ENCODE measurements at regions not wholly inside any gene's neighbourhood (a gene's known extent, or its start where the extent isn't known, plus 50 kb on each side); places are given as distances from the start of the nearest gene placed in this dataset.

DNA sequence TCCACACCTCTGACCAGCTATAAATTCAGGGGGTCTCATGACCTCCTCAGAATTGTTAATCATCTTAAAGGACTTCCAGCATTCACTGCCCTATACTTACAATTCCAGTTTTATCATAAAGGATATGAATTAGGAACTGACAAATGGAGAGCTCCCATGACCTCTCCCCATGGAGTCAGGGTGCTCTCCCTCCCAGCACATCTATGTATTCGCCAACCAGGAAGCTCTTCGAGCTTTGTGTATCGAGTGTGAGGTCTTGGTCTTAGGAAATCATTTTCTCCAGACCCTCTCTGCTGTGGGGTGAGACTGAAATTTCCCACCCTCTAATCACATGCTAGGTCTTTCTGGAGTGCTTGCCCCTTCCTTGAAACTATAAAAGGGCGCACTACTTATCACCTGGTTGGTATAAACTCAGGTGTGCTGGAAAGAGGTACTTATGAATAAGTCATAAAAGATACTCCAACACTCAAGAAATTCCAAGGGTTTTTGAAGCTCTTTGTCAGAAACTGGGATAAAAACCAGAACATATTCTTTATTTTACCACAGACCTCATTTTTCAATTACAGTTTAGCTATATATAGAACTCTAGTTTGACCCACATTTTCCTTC is 238.4 kb upstream of the OPRM1 start:
- no peak overlapping the region for H2BK15ac ChIP-seq (ENCODE audit: low read depth, low read length)
- H2AK5ac ChIP-seq (ENCODE audit: low read depth, low read length), result no peak overlapping the region
- no peak overlapping the region for H3K4ac ChIP-seq (ENCODE audit: low read depth, low read length)
- no peak overlapping the region for H3K23ac ChIP-seq (ENCODE audit: low read depth, low read length)
- no peak overlapping the region for H2BK20ac ChIP-seq (ENCODE audit: low read depth, low read length)
- H3K27me3 ChIP-seq (ENCODE audit: control insufficient read depth, insufficient read depth, low read length), result no peaks in the 10 kb centered on the region
- dilution Hi-C loops (cut with HindIII; ENCODE audit: low sequenced_read_pairs, unreplicated experiment), result no loop called here
- H3K79me1 ChIP-seq (ENCODE audit: low read depth in 1 of 2, low read length in 2 of 2), result no peaks in the 10 kb centered on the region
- H4K5ac ChIP-seq (ENCODE audit: low read depth, low read length), result no peak overlapping the region
- POLR2A ChIA-PET (ENCODE audit: unreplicated experiment), result no interaction called here
- no peak overlapping the region for H3K18ac ChIP-seq (ENCODE audit: low read depth, low read length)
- no peak overlapping the region for H3K56ac ChIP-seq (ENCODE audit: extremely low read depth, insufficient read depth, low read length)
- no TSS peak for BruUV-seq (replicated peaks)
- no peaks in the 10 kb centered on the region for H3K4me1 ChIP-seq (ENCODE audit: control insufficient read depth, insufficient read depth, low read length)
- CTCF ChIA-PET, result interaction anchor here (0.6 kb wide), 1 partner anchor 16 kb away, joined by 3 read pairs; no protein-coding TSS in a partner anchor
- TF ChIP-seq SMC3 (IDR thresholded peaks at IDR 0.05; ENCODE audit: low read depth, low read length), result no peak
- TF ChIP-seq, protein P1, sequence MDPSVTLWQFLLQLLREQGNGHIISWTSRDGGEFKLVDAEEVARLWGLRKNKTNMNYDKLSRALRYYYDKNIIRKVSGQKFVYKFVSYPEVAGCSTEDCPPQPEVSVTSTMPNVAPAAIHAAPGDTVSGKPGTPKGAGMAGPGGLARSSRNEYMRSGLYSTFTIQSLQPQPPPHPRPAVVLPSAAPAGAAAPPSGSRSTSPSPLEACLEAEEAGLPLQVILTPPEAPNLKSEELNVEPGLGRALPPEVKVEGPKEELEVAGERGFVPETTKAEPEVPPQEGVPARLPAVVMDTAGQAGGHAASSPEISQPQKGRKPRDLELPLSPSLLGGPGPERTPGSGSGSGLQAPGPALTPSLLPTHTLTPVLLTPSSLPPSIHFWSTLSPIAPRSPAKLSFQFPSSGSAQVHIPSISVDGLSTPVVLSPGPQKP (IDR thresholded peaks at IDR 0.05; ENCODE audit: borderline replicate concordance, low read depth, low read length), result no peak
- no peak for TF ChIP-seq BHLHE40 (IDR thresholded peaks at IDR 0.05; ENCODE audit: low read depth, low read length)
- TF ChIP-seq NFE2L2 (IDR thresholded peaks at IDR 0.05; ENCODE audit: low read depth, low read length), result no peak
- TF ChIP-seq MAZ (IDR thresholded peaks at IDR 0.05; ENCODE audit: borderline replicate concordance, low read depth, low read length), result no peak
- TF ChIP-seq FOS (IDR thresholded peaks at IDR 0.05; ENCODE audit: low read depth, low read length), result no peak
- no peak for TF ChIP-seq RFX5 (IDR thresholded peaks at IDR 0.05; ENCODE audit: low read depth, low read length)
- TF ChIP-seq RAD21 (IDR thresholded peaks at IDR 0.05; ENCODE audit: low read length), result no peak
- TF ChIP-seq CEBPB (IDR thresholded peaks at IDR 0.05; ENCODE audit: low read depth, low read length), result no peak
- TF ChIP-seq, protein P2, sequence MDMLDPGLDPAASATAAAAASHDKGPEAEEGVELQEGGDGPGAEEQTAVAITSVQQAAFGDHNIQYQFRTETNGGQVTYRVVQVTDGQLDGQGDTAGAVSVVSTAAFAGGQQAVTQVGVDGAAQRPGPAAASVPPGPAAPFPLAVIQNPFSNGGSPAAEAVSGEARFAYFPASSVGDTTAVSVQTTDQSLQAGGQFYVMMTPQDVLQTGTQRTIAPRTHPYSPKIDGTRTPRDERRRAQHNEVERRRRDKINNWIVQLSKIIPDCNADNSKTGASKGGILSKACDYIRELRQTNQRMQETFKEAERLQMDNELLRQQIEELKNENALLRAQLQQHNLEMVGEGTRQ (IDR thresholded peaks at IDR 0.05; ENCODE audit: low read depth, low read length), result no peak
- TF ChIP-seq, protein P3, sequence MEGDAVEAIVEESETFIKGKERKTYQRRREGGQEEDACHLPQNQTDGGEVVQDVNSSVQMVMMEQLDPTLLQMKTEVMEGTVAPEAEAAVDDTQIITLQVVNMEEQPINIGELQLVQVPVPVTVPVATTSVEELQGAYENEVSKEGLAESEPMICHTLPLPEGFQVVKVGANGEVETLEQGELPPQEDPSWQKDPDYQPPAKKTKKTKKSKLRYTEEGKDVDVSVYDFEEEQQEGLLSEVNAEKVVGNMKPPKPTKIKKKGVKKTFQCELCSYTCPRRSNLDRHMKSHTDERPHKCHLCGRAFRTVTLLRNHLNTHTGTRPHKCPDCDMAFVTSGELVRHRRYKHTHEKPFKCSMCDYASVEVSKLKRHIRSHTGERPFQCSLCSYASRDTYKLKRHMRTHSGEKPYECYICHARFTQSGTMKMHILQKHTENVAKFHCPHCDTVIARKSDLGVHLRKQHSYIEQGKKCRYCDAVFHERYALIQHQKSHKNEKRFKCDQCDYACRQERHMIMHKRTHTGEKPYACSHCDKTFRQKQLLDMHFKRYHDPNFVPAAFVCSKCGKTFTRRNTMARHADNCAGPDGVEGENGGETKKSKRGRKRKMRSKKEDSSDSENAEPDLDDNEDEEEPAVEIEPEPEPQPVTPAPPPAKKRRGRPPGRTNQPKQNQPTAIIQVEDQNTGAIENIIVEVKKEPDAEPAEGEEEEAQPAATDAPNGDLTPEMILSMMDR (conservative IDR thresholded peaks at IDR 0.05; ENCODE audit: low read depth, low read length), result no peak
- TF ChIP-seq RCOR1 (IDR thresholded peaks at IDR 0.05; ENCODE audit: insufficient replicate concordance, low read length), result no peak
- no peak for TF ChIP-seq MAFK (IDR thresholded peaks at IDR 0.05; ENCODE audit: low read depth, low read length)
- no peak for TF ChIP-seq CHD1 (IDR thresholded peaks at IDR 0.05; ENCODE audit: low read depth, low read length)
- no peak overlapping the region for H2BK5ac ChIP-seq (ENCODE audit: low read depth, low read length, poor library complexity, severe bottlenecking)
- H3K4me3 ChIP-seq (ENCODE audit: insufficient read depth, low read depth, low read length), result no peak overlapping the region
- DNase-seq, result no peak
- H3K36me3 ChIP-seq (ENCODE audit: control insufficient read depth, insufficient read depth, low read length), result no peaks in the 10 kb centered on the region
- H2BK120ac ChIP-seq (ENCODE audit: low read depth, low read length), result no peak overlapping the region
- no peak overlapping the region for H2AFZ ChIP-seq (replicated peaks; ENCODE audit: low read length, poor library complexity)
- intact Hi-C loops (cut with micrococcal nuclease), result no loop called here
- no peak overlapping the region for H4K8ac ChIP-seq (ENCODE audit: low read depth in 2 of 2, low read length in 2 of 2)
- no peak overlapping the region for H3K9ac ChIP-seq (ENCODE audit: low read depth, low read length)
- H3K27ac ChIP-seq (ENCODE audit: insufficient read depth, low read length), result no peak overlapping the region
- no peaks in the 10 kb centered on the region for H4K20me1 ChIP-seq (ENCODE audit: insufficient read depth, low read length)
- H3K9me3 ChIP-seq (ENCODE audit: control insufficient read depth, insufficient read depth, low read length), result peaks cover 6% of the 10 kb centered on the region; the same call in 1 of the 2 replicates
- no peak for ATAC-seq (ENCODE audit: low read depth)
- in situ Hi-C loops (cut with MboI; ENCODE audit: low sequenced_read_pairs), result no loop called here
- H3K14ac ChIP-seq (replicated peaks; ENCODE audit: low read depth, low read length), result no peak overlapping the region
- no peak overlapping the region for H4K91ac ChIP-seq (ENCODE audit: insufficient read depth, low read depth, low read length)
- H3K9me1 ChIP-seq (ENCODE audit: insufficient read depth, low read length), result no peaks in the 10 kb centered on the region
- H2AK9ac ChIP-seq (replicated peaks; ENCODE audit: low read depth, low read length, poor library complexity), result no peak overlapping the region
- WGBS, 2 experiments (ENCODE audit: extremely low coverage in 2 of 2, insufficient read length in 1 of 2), result no CpG with 5 or more reads among the region's 4 CpGs
- H3K4me2 ChIP-seq (ENCODE audit: low read depth, low read length), result no peak overlapping the region
